Loucy (cell line): ENCODE measurements at regions not wholly inside any gene's neighbourhood (a gene's known extent, or its start where the extent isn't known, plus 50 kb on each side); places are given as distances from the start of the nearest gene placed in this dataset.

Experiments
- H2AFZ ChIP-seq: fragments of 200-600 bp; sonication (generic); 2 replicates; pipeline ENCODE4 v1.6.0; 2016; ENCODE audit warnings: antibody characterized with exemption, mild to moderate bottlenecking, low read length, moderate library complexity
- H3F3A ChIP-seq: fragments of 200-600 bp; 2 replicates; pipeline ENCODE4 v1.6.0; 2016; ENCODE audit warnings: antibody characterized with exemption, low read depth, mild to moderate bottlenecking
- H3K27me3 ChIP-seq: fragments of 200-600 bp; sonication (generic); 2 replicates; pipeline ENCODE4 v1.6.1; 2014; ENCODE audit warnings: low read length, mild to moderate bottlenecking; ENCODE audit not compliant: insufficient read depth, poor library complexity, severe bottlenecking
- H3K36me3 ChIP-seq: fragments of 200-600 bp; sonication (generic); 2 replicates; pipeline ENCODE4 v1.6.1; 2016; ENCODE audit warnings: low read length; ENCODE audit not compliant: insufficient read depth
- H3K4me1 ChIP-seq: fragments of 200-600 bp; sonication (generic); 2 replicates; pipeline ENCODE4 v1.5.1; 2014; ENCODE audit warnings: low read length, mild to moderate bottlenecking; ENCODE audit not compliant: insufficient read depth, poor library complexity, severe bottlenecking
- H3K4me2 ChIP-seq: fragments of 200-600 bp; sonication (generic); 2 replicates; pipeline ENCODE4 v1.6.0; 2014; ENCODE audit warnings: antibody characterized with exemption, low read length, low read depth, mild to moderate bottlenecking; ENCODE audit not compliant: poor library complexity, severe bottlenecking
- H3K4me3 ChIP-seq: fragments of 200-600 bp; sonication (generic); 2 replicates; pipeline ENCODE4 v1.5.1; 2014; ENCODE audit warnings: low read length, mild to moderate bottlenecking, mixed read lengths; ENCODE audit not compliant: poor library complexity, severe bottlenecking
- H3K79me2 ChIP-seq: fragments of 200-600 bp; sonication (generic); 2 replicates; pipeline ENCODE4 v1.6.1; 2014; ENCODE audit warnings: low read length; ENCODE audit not compliant: insufficient read depth
- H3K9ac ChIP-seq: fragments of 200-600 bp; sonication (generic); 2 replicates; pipeline ENCODE4 v1.6.0; 2014; ENCODE audit warnings: mild to moderate bottlenecking, low read depth, low read length, moderate library complexity; ENCODE audit not compliant: poor library complexity, severe bottlenecking
- H3K9me2 ChIP-seq: fragments of 200-600 bp; sonication (generic); replicated peaks from 2 replicates; pipeline ENCODE4 v1.6.1; 2016; ENCODE audit warnings: low read depth, low read length, mixed read lengths
- H3K9me3 ChIP-seq: fragments of 200-600 bp; sonication (generic); 2 replicates; pipeline ENCODE4 v1.6.1; 2014; ENCODE audit warnings: mild to moderate bottlenecking, antibody characterized with exemption, low read length, low read depth; ENCODE audit not compliant: insufficient read depth
- H4K20me1 ChIP-seq: fragments of 200-600 bp; sonication (generic); 2 replicates; pipeline ENCODE4 v1.6.0; 2014; ENCODE audit warnings: antibody characterized with exemption, low read length, mild to moderate bottlenecking; ENCODE audit not compliant: insufficient read depth, poor library complexity, severe bottlenecking
- EZH2phosphoT487 ChIP-seq: fragments of 200-600 bp; IDR thresholded peaks from 2 replicates; pipeline ENCODE4 v1.6.1; 2018; ENCODE audit warnings: antibody characterized with exemption, mild to moderate bottlenecking, moderate library complexity, borderline replicate concordance
- TF ChIP-seq, protein P1 (sequence below): fragments of 200-600 bp; sonication (generic); conservative IDR thresholded peaks from 2 replicates; pipeline ENCODE4 v1.5.1; 2014; ENCODE audit warnings: mild to moderate bottlenecking, antibody characterized with exemption, low read length

DNA sequence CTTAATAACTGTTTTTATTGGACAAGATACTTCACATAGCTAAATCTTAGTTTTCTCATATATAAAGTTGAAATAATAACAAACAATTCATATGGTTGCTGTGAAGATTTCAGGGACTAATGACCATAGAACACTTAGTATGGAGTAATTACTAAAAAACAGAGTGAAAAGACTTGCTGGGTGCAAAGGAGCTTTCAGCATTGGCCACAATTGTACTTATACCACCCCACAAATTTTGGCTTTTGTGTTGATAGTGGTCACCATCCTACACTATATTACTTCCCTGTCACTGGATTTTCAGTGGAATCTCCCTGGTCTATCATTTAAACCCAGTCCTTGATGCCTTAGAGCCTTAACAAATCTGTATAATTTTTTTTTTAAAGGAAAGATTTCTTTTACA, 398.6 kb upstream of the EPHA7 start:
- no peak for TF ChIP-seq EZH2phosphoT487
- TF ChIP-seq, protein P1, sequence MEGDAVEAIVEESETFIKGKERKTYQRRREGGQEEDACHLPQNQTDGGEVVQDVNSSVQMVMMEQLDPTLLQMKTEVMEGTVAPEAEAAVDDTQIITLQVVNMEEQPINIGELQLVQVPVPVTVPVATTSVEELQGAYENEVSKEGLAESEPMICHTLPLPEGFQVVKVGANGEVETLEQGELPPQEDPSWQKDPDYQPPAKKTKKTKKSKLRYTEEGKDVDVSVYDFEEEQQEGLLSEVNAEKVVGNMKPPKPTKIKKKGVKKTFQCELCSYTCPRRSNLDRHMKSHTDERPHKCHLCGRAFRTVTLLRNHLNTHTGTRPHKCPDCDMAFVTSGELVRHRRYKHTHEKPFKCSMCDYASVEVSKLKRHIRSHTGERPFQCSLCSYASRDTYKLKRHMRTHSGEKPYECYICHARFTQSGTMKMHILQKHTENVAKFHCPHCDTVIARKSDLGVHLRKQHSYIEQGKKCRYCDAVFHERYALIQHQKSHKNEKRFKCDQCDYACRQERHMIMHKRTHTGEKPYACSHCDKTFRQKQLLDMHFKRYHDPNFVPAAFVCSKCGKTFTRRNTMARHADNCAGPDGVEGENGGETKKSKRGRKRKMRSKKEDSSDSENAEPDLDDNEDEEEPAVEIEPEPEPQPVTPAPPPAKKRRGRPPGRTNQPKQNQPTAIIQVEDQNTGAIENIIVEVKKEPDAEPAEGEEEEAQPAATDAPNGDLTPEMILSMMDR = no peak

DNA sequence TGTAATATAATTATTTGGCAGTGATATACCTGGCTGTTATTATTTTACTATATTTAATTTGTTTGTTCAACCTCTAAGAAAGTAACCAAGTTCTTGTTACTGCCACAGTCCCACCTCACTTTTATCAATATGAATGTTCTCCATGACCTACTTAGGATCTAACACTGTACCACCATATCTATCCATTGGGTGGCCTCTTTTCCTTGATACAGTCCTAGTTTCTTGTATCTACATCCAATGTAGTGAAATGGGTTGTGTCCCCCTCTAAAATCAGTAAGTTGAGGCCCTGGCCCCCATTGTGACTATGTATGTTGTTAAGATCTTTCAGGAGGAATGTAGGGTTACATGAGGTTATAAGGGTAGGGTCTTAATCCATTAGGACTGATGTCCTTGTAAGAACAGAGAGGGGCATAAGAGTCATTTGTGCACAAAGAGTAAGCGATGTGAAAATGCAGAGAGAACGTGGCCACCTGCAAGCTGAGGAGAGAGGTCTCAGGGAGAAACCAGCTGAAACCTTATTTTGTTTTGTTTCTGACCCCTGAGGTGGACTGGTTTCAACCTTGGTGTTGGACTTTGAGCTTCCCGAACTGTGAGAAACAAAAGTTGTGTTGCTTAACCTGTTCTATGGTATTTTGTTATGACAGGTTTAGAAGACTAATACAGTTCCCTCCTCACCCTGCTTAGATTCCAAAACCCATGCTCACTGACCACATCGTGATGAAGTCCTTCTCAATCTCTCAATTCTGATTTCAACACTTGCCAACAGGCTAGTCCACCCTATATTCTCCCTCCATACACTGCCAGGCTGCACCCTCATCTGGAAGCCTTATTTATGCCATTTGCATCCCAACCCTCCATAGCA, 387.3 kb upstream of the EPHA7 start:
- Histone ChIP-seq H3F3A (no peaks in the 10 kb centered on the region), H3K4me3 (no peak overlapping the region), H4K20me1 (no peaks in the 10 kb centered on the region), H3K4me2 (no peak overlapping the region), H3K9me2 (no peaks in the 10 kb centered on the region), H3K9ac (no peak overlapping the region), H3K27me3 (no peaks in the 10 kb centered on the region), H3K36me3 (no peaks in the 10 kb centered on the region), H3K4me1 (no peaks in the 10 kb centered on the region), H3K9me3 (peaks cover 3% of the 10 kb centered on the region; the same call in 1 of the 2 replicates), H2AFZ (no peak overlapping the region), H3K79me2 (no peaks in the 10 kb centered on the region)
- TF ChIP-seq, protein P1 = no peak
- no peak for TF ChIP-seq EZH2phosphoT487

More for the DNA sequence above, 398.6 kb upstream of the EPHA7 start:
- Histone ChIP-seq H3K4me3 (no peak overlapping the region), H3K79me2 (no peaks in the 10 kb centered on the region), H3K36me3 (no peaks in the 10 kb centered on the region), H2AFZ (no peak overlapping the region), H3K9me3 (no peaks in the 10 kb centered on the region), H3K4me1 (no peaks in the 10 kb centered on the region), H4K20me1 (no peaks in the 10 kb centered on the region), H3K27me3 (no peaks in the 10 kb centered on the region), H3K4me2 (no peak overlapping the region), H3F3A (no peaks in the 10 kb centered on the region), H3K9me2 (no peaks in the 10 kb centered on the region), H3K9ac (no peak overlapping the region)

DNA sequence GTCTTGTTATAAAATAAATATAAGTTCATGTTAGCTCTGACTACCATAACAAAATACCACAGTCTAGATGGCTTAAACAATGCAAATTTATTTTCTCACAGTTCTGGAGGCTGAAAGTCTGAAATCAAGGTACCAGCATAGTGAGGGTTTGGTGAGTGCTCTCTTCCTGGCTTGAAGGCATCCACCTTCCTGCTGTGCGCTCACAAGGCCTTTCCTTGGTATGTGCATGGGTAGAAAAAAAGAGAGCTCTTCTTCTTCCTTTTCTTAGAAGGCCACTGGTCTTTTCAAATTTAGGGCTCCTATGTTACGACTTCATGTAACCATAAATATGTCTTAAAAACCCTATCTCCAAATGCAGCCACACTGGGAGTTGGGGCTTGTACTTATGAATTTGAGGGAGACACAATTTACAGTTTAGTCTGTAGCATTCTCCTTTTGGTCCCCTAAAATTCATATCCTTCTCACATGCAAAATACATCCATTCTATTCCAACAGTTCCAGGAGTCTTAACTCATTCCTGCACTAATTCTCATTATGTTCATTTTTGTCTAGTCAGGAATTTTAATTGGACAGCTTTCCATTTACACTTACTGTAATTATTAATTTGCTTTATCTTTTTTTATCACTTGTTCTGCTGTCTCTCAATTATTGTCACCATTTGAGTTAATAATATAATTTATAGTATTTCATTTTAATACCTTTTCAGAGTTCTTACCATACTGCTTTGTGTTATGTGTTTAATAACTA, 381.9 kb upstream of the EPHA7 start:
- Histone ChIP-seq H3K36me3 (no peaks in the 10 kb centered on the region), H3K27me3 (no peaks in the 10 kb centered on the region), H3K79me2 (no peaks in the 10 kb centered on the region), H3K4me3 (no peak overlapping the region), H3K4me2 (no peak overlapping the region), H3K4me1 (no peaks in the 10 kb centered on the region), H3K9me2 (no peaks in the 10 kb centered on the region), H2AFZ (no peak overlapping the region), H4K20me1 (no peaks in the 10 kb centered on the region), H3F3A (no peaks in the 10 kb centered on the region), H3K9ac (no peak overlapping the region), H3K9me3 (no peaks in the 10 kb centered on the region)
- TF ChIP-seq, protein P1 = no peak
- no peak for TF ChIP-seq EZH2phosphoT487
